CD4-positive, alpha-beta T cell treated with Interleukin-17A for 4 hours (primary cell): ENCODE measurements at regions not wholly inside any gene's neighbourhood (a gene's known extent, or its start where the extent isn't known, plus 50 kb on each side); places are given as distances from the start of the nearest gene placed in this dataset.

Experiments used
- DNase-seq: peaks from one replicate; pipeline ENCODE4 v3.0.0-alpha.2; 2020; ENCODE audit warnings: mixed read lengths

- DNase-seq: no peak
Observed at GRCh38 chr15:96538491-96538890, 208.0 kb downstream of the NR2F2 start.

- no peak for DNase-seq
Observed at GRCh38 chr15:96540283-96540682, 209.8 kb downstream of the NR2F2 start.

- no peak for DNase-seq
Observed at GRCh38 chr15:96542130-96542770, 211.8 kb downstream of the NR2F2 start.

GRCh38 chr15:96544162-96544756 lies 213.8 kb downstream of the NR2F2 start:
- no peak for DNase-seq

- DNase-seq: no peak
Observed at GRCh38 chr15:96549136-96549535, 218.6 kb downstream of the NR2F2 start.

- no peak for DNase-seq
Observed at GRCh38 chr15:96551196-96551595, 220.7 kb downstream of the NR2F2 start.

- DNase-seq: no peak
Observed at GRCh38 chr15:96551722-96552121, 221.2 kb downstream of the NR2F2 start.

GRCh38 chr15:96553006-96553405 lies 222.5 kb downstream of the NR2F2 start:
- DNase-seq: no peak

- DNase-seq: no peak
Observed at GRCh38 chr15:96553451-96553850, 223.0 kb downstream of the NR2F2 start.

- no peak for DNase-seq
Observed at GRCh38 chr15:96553931-96554330, 223.4 kb downstream of the NR2F2 start.

- no peak for DNase-seq
Observed at GRCh38 chr15:96554541-96554940, 224.0 kb downstream of the NR2F2 start.

GRCh38 chr15:96559087-96559486 lies 228.6 kb downstream of the NR2F2 start:
- DNase-seq: no peak

- DNase-seq: no peak
Observed at GRCh38 chr15:96559631-96560030, 229.1 kb downstream of the NR2F2 start.

GRCh38 chr15:96560246-96560895 lies 229.9 kb downstream of the NR2F2 start:
- DNase-seq: no peak

- no peak for DNase-seq
Observed at GRCh38 chr15:96561593-96561992, 231.1 kb downstream of the NR2F2 start.

GRCh38 chr15:96564546-96564945 lies 234.0 kb downstream of the NR2F2 start:
- DNase-seq: no peak

GRCh38 chr15:96565266-96565665 lies 234.8 kb downstream of the NR2F2 start:
- no peak for DNase-seq

GRCh38 chr15:96574782-96575181 lies 244.3 kb downstream of the NR2F2 start:
- DNase-seq: no peak

- DNase-seq: no peak
Observed at GRCh38 chr15:96576596-96576995, 246.1 kb downstream of the NR2F2 start.

GRCh38 chr15:96578393-96578792 lies 247.9 kb downstream of the NR2F2 start:
- no peak for DNase-seq

GRCh38 chr15:96581371-96581770 lies 250.9 kb downstream of the NR2F2 start:
- DNase-seq: no peak

- DNase-seq: no peak
Observed at GRCh38 chr15:96582473-96582872, 252.0 kb downstream of the NR2F2 start.

- no peak for DNase-seq
Observed at GRCh38 chr15:96583671-96584070, 253.2 kb downstream of the NR2F2 start.
